DND-41 (cell line): ENCODE measurements at regions not wholly inside any gene's neighbourhood (a gene's known extent, or its start where the extent isn't known, plus 50 kb on each side); places are given as distances from the start of the nearest gene placed in this dataset.

ENCODE experiments used
- EZH2 ChIP-seq: IDR thresholded peaks from 3 replicates; pipeline ENCODE4 v1.6.1; 2012; ENCODE audit warnings: borderline replicate concordance, low read depth, mild to moderate bottlenecking, moderate library complexity, low read length, inconsistent platforms; ENCODE audit not compliant: severe bottlenecking
- TF ChIP-seq, protein P1 (sequence below): IDR thresholded peaks from 2 replicates; pipeline ENCODE4 v1.5.1; 2012; ENCODE audit warnings: borderline replicate concordance, low read length, moderate library complexity, mild to moderate bottlenecking; ENCODE audit not compliant: poor library complexity, severe bottlenecking; ENCODE audit errors: extremely low read depth

DNA sequence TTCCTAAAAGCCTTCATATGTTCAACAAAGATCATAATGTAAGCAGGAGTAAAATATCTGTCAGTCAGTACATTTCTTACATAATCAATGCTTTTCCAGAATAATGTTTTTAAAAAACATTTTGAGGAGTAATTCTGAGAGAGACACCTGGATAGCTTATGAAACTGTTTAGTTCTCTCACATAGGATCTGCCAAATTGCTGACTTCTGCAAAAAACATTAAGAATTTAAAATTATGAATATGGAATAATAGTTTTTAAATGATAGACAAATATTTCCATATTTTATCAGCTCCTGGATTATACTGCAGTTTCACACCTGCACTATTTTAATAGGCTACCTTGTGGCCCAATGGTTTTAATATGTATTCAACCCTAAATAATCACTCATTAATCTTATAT, 142.7 kb upstream of the RUNX1 start:
- TF ChIP-seq, protein P1, sequence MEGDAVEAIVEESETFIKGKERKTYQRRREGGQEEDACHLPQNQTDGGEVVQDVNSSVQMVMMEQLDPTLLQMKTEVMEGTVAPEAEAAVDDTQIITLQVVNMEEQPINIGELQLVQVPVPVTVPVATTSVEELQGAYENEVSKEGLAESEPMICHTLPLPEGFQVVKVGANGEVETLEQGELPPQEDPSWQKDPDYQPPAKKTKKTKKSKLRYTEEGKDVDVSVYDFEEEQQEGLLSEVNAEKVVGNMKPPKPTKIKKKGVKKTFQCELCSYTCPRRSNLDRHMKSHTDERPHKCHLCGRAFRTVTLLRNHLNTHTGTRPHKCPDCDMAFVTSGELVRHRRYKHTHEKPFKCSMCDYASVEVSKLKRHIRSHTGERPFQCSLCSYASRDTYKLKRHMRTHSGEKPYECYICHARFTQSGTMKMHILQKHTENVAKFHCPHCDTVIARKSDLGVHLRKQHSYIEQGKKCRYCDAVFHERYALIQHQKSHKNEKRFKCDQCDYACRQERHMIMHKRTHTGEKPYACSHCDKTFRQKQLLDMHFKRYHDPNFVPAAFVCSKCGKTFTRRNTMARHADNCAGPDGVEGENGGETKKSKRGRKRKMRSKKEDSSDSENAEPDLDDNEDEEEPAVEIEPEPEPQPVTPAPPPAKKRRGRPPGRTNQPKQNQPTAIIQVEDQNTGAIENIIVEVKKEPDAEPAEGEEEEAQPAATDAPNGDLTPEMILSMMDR = no peak
- no peak for TF ChIP-seq EZH2
